ENCODE measurements at regions not wholly inside any gene's neighbourhood (a gene's known extent, or its start where the extent isn't known, plus 50 kb on each side); places are given as distances from the start of the nearest gene placed in this dataset.

DNA sequence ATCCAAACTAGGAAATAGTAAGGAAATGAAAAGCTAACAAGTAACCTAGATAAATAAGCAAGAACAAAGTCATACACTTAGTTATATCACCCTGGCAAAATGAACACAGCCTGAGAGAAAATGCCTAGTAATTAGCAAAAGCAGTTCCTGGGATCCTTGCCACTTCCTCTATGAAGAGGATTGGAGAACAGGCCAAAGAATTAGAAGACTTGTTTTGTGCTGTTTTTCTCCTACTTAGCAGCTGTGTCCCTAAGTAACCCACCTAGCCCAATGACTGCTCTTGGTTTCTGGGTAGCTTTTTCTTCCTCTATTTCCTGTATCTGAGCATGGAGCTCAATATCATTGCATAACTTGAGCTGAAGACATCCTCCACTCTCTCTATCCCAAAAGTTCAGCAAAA, 713.9 kb downstream of the ETS1 start:
- no peak for FAIRE-seq
- H3K4me2 ChIP-seq (ENCODE audit: low read length) = no peak overlapping the region
- Mint-ChIP-seq H3K36me3 (ENCODE audit: low read depth, unreplicated experiment) (no peaks in the 10 kb centered on the region), H3K4me1 (ENCODE audit: low read depth, unreplicated experiment) (peaks cover 3% of the 10 kb centered on the region), H3K27ac (ENCODE audit: unreplicated experiment) (no peak overlapping the region), H3K4me3 (ENCODE audit: unreplicated experiment) (no peak overlapping the region), H3K9me3 (ENCODE audit: unreplicated experiment) (no peaks in the 10 kb centered on the region), H3K27me3 (ENCODE audit: low read depth, unreplicated experiment) (no peaks in the 10 kb centered on the region)
- H2AFZ ChIP-seq (ENCODE audit: low read depth, low read length) = no peak overlapping the region
- DNase-seq (ENCODE audit: low read depth) = no peak
- no peaks in the 10 kb centered on the region for H3K79me2 ChIP-seq (ENCODE audit: insufficient read depth, low read length)
- H3K4me1 ChIP-seq (ENCODE audit: insufficient read depth, low read length) = no peaks in the 10 kb centered on the region
- no peaks in the 10 kb centered on the region for H4K20me1 ChIP-seq (ENCODE audit: insufficient read depth, low read length)
- H3K9me3 ChIP-seq (ENCODE audit: insufficient read depth, low read depth, low read length) = no peaks in the 10 kb centered on the region
- no peak for TF ChIP-seq EZH2 (IDR thresholded peaks at IDR 0.05; ENCODE audit: insufficient read depth, low read length)
- TF ChIP-seq, protein P1, sequence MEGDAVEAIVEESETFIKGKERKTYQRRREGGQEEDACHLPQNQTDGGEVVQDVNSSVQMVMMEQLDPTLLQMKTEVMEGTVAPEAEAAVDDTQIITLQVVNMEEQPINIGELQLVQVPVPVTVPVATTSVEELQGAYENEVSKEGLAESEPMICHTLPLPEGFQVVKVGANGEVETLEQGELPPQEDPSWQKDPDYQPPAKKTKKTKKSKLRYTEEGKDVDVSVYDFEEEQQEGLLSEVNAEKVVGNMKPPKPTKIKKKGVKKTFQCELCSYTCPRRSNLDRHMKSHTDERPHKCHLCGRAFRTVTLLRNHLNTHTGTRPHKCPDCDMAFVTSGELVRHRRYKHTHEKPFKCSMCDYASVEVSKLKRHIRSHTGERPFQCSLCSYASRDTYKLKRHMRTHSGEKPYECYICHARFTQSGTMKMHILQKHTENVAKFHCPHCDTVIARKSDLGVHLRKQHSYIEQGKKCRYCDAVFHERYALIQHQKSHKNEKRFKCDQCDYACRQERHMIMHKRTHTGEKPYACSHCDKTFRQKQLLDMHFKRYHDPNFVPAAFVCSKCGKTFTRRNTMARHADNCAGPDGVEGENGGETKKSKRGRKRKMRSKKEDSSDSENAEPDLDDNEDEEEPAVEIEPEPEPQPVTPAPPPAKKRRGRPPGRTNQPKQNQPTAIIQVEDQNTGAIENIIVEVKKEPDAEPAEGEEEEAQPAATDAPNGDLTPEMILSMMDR (IDR thresholded peaks at IDR 0.05; ENCODE audit: insufficient read depth, low read depth, low read length) = no peak
- H3K27me3 ChIP-seq (ENCODE audit: insufficient read depth, low read length) = no peaks in the 10 kb centered on the region
- no peaks in the 10 kb centered on the region for H3K36me3 ChIP-seq (ENCODE audit: insufficient read depth, low read length)
- no peak overlapping the region for H3K27ac ChIP-seq (ENCODE audit: low read depth, low read length)
- H3K9ac ChIP-seq (ENCODE audit: low read length) = no peak overlapping the region
- H3K4me3 ChIP-seq (ENCODE audit: insufficient read depth, low read depth, low read length) = no peak overlapping the region

DNA sequence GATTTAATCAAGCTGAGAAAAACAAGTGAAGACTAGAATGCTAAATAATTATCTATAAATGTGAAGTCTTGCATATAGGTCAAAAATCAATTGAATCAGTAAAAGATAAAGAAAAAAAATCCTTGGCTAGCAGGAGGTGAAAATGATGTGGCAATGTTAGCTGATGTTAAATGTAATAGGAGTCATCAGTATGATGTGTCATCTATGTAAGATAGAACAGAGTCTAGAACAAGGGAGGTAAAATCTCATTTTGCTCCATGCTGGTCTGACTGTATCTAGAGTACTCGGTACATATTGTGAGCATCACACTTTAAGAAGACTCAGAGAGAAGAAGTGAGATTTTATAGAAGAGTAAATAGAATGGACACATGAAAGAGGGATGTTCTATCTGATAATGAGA, 721.2 kb downstream of the ETS1 start:
- Histone ChIP-seq H3K27ac (ENCODE audit: low read depth, low read length) (no peak overlapping the region), H3K79me2 (ENCODE audit: insufficient read depth, low read length) (no peaks in the 10 kb centered on the region), H3K4me1 (ENCODE audit: insufficient read depth, low read length) (no peaks in the 10 kb centered on the region), H3K36me3 (ENCODE audit: insufficient read depth, low read length) (no peaks in the 10 kb centered on the region), H4K20me1 (ENCODE audit: insufficient read depth, low read length) (no peaks in the 10 kb centered on the region), H3K27me3 (ENCODE audit: insufficient read depth, low read length) (no peaks in the 10 kb centered on the region), H3K4me3 (ENCODE audit: insufficient read depth, low read depth, low read length) (no peak overlapping the region), H3K9me3 (ENCODE audit: insufficient read depth, low read depth, low read length) (no peaks in the 10 kb centered on the region), H3K4me2 (ENCODE audit: low read length) (no peak overlapping the region), H2AFZ (ENCODE audit: low read depth, low read length) (no peak overlapping the region), H3K9ac (ENCODE audit: low read length) (no peak overlapping the region)
- no peak for DNase-seq (ENCODE audit: low read depth)
- no peaks in the 10 kb centered on the region for H3K27me3 Mint-ChIP-seq (ENCODE audit: low read depth, unreplicated experiment)
- TF ChIP-seq, protein P1 (IDR thresholded peaks at IDR 0.05; ENCODE audit: insufficient read depth, low read depth, low read length) = no peak
- no peak for TF ChIP-seq EZH2 (IDR thresholded peaks at IDR 0.05; ENCODE audit: insufficient read depth, low read length)
- H3K4me1 Mint-ChIP-seq (ENCODE audit: low read depth, unreplicated experiment) = peaks cover 17% of the 10 kb centered on the region
- H3K9me3 Mint-ChIP-seq (ENCODE audit: unreplicated experiment) = no peaks in the 10 kb centered on the region
- H3K36me3 Mint-ChIP-seq (ENCODE audit: low read depth, unreplicated experiment) = no peaks in the 10 kb centered on the region
- no peak overlapping the region for H3K4me3 Mint-ChIP-seq (ENCODE audit: unreplicated experiment)
- no peak overlapping the region for H3K27ac Mint-ChIP-seq (ENCODE audit: unreplicated experiment)
- no peak for FAIRE-seq

DNA sequence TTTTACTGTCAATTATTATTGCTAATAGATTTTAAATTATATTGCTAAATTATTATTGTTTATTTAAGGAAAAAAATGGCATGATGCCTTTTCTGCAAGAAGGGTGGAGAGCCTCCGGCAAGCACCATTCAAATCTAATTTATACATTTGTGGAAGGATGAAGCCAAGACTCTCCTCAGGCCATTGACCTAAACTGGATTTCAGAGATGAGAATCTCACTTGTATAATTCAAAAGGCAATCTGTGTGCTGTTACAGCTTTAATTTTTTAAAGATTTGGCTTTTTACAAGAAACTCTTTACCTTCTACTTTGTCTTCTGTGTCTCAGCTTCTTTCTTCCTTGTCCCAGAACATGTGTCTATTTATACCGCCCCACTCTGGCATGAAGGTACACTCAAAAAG, 722.5 kb downstream of the ETS1 start:
- no peak for TF ChIP-seq EZH2 (IDR thresholded peaks at IDR 0.05; ENCODE audit: insufficient read depth, low read length)
- TF ChIP-seq, protein P1 (IDR thresholded peaks at IDR 0.05; ENCODE audit: insufficient read depth, low read depth, low read length) = no peak
- no peaks in the 10 kb centered on the region for H3K27me3 ChIP-seq (ENCODE audit: insufficient read depth, low read length)
- H3K4me2 ChIP-seq (ENCODE audit: low read length) = no peak overlapping the region
- no peak overlapping the region for H3K9ac ChIP-seq (ENCODE audit: low read length)
- DNase-seq (ENCODE audit: low read depth) (no peak), FAIRE-seq (no peak)
- no peaks in the 10 kb centered on the region for H3K36me3 ChIP-seq (ENCODE audit: insufficient read depth, low read length)
- no peaks in the 10 kb centered on the region for H4K20me1 ChIP-seq (ENCODE audit: insufficient read depth, low read length)
- H3K27ac Mint-ChIP-seq (ENCODE audit: unreplicated experiment) = no peak overlapping the region
- no peak overlapping the region for H3K4me3 ChIP-seq (ENCODE audit: insufficient read depth, low read depth, low read length)
- peaks cover 19% of the 10 kb centered on the region for H3K4me1 Mint-ChIP-seq (ENCODE audit: low read depth, unreplicated experiment)
- H3K36me3 Mint-ChIP-seq (ENCODE audit: low read depth, unreplicated experiment) = no peaks in the 10 kb centered on the region
- H3K27ac ChIP-seq (ENCODE audit: low read depth, low read length) = no peak overlapping the region
- no peak overlapping the region for H3K4me3 Mint-ChIP-seq (ENCODE audit: unreplicated experiment)
- no peaks in the 10 kb centered on the region for H3K9me3 Mint-ChIP-seq (ENCODE audit: unreplicated experiment)
- no peaks in the 10 kb centered on the region for H3K4me1 ChIP-seq (ENCODE audit: insufficient read depth, low read length)
- no peaks in the 10 kb centered on the region for H3K27me3 Mint-ChIP-seq (ENCODE audit: low read depth, unreplicated experiment)
- no peaks in the 10 kb centered on the region for H3K9me3 ChIP-seq (ENCODE audit: insufficient read depth, low read depth, low read length)
- no peak overlapping the region for H2AFZ ChIP-seq (ENCODE audit: low read depth, low read length)
- H3K79me2 ChIP-seq (ENCODE audit: insufficient read depth, low read length) = no peaks in the 10 kb centered on the region

Measured in astrocyte (in vitro differentiated cells and primary cell).